ENCODE measurements at regions not wholly inside any gene's neighbourhood (a gene's known extent, or its start where the extent isn't known, plus 50 kb on each side); places are given as distances from the start of the nearest gene placed in this dataset.

DNA sequence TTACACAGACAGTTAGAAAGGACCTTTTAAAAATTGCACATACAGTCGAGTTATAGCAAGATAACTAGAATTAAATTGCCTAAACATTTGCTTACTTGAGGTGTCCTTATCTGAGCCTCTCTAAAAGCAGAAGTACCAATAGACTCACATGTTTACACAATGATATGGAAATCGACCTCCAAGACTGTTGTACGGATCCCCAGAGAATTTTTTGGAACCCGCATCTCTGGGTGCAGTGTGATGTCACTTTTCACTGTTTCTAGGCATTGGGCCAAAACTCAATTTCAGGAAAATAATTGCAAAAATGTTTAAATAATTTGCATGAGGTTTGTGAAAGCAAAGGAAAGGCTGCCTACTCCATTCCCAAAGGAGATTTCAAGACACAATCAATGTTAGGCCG is 63.1 kb upstream of the ATG10 start:
- no peak for TF ChIP-seq GATA2 (IDR thresholded peaks at IDR 0.05; ENCODE audit: low read depth, low read length)
- TF ChIP-seq GATA3 (IDR thresholded peaks at IDR 0.05; ENCODE audit: low read depth, low read length): no peak
